NCI-H446 treated with DMSO at 0.1 percent for 48 hours (cell line): ENCODE measurements at regions not wholly inside any gene's neighbourhood (a gene's known extent, or its start where the extent isn't known, plus 50 kb on each side); places are given as distances from the start of the nearest gene placed in this dataset.

Source experiments
- DNase-seq: peaks from one replicate; lab custom pipeline; 2025; lab: John Stamatoyannopoulos, UW

- DNase-seq, result no peak
Measured at GRCh38 chr11:111194860-111195568, 50.5 kb upstream of the POU2AF2 start.

GRCh38 chr11:111193924-111194490 is 51.5 kb upstream of the POU2AF2 start:
- no peak for DNase-seq

- no peak for DNase-seq
Measured at GRCh38 chr11:111189466-111189865, 56.1 kb upstream of the POU2AF2 start.

GRCh38 chr11:111186308-111186915 is 59.1 kb upstream of the POU2AF2 start:
- no peak for DNase-seq

- no peak for DNase-seq
Measured at GRCh38 chr11:111185266-111185665, 60.3 kb upstream of the POU2AF2 start.

- DNase-seq, result no peak
Measured at GRCh38 chr11:111183706-111184105, 61.8 kb upstream of the POU2AF2 start.

GRCh38 chr11:111179184-111179910 is 66.2 kb upstream of the POU2AF2 start:
- DNase-seq, result no peak

GRCh38 chr11:111177037-111177871 is 68.3 kb upstream of the POU2AF2 start:
- no peak for DNase-seq

- DNase-seq, result no peak
Measured at GRCh38 chr11:111176603-111177002, 68.9 kb upstream of the POU2AF2 start.

GRCh38 chr11:111173221-111173620 is 72.3 kb upstream of the POU2AF2 start:
- DNase-seq, result no peak

GRCh38 chr11:111172321-111172862 is 73.1 kb upstream of the POU2AF2 start:
- DNase-seq, result no peak

- no peak for DNase-seq
Measured at GRCh38 chr11:111170761-111171379, 74.7 kb upstream of the POU2AF2 start.

GRCh38 chr11:111169367-111169766 is 76.2 kb upstream of the POU2AF2 start:
- no peak for DNase-seq

- DNase-seq, result no peak
Measured at GRCh38 chr11:111168871-111169270, 76.7 kb upstream of the POU2AF2 start.

- no peak for DNase-seq
Measured at GRCh38 chr11:111167666-111168065, 77.9 kb upstream of the POU2AF2 start.

GRCh38 chr11:111166598-111166997 is 78.9 kb upstream of the POU2AF2 start:
- DNase-seq, result no peak

- no peak for DNase-seq
Measured at GRCh38 chr11:111162305-111162704, 83.2 kb upstream of the POU2AF2 start.

GRCh38 chr11:111157571-111157970 is 88.0 kb upstream of the POU2AF2 start:
- no peak for DNase-seq

GRCh38 chr11:111155021-111155420 is 90.5 kb upstream of the POU2AF2 start:
- DNase-seq, result peak; percentile 48

GRCh38 chr11:111153194-111153593 is 92.3 kb upstream of the POU2AF2 start:
- DNase-seq, result no peak

GRCh38 chr11:111148953-111149352 is 96.6 kb upstream of the POU2AF2 start:
- DNase-seq, result no peak
